HG03045 (cell line): ENCODE measurements at regions not wholly inside any gene's neighbourhood (a gene's known extent, or its start where the extent isn't known, plus 50 kb on each side); places are given as distances from the start of the nearest gene placed in this dataset.
"Not testable (repeated sequence)": the region's sequence is repeated elsewhere in the genome, so short reads cannot be mapped to it uniquely, and the experiment has no call there.

ENCODE experiments used
- ATAC-seq: cut with Tn5 transposase; IDR thresholded peaks from one replicate; pipeline ENCODE4 v1.9.1; 2021; ENCODE audit warnings: mild to moderate bottlenecking, moderate library complexity; ENCODE audit not compliant: unreplicated experiment

DNA sequence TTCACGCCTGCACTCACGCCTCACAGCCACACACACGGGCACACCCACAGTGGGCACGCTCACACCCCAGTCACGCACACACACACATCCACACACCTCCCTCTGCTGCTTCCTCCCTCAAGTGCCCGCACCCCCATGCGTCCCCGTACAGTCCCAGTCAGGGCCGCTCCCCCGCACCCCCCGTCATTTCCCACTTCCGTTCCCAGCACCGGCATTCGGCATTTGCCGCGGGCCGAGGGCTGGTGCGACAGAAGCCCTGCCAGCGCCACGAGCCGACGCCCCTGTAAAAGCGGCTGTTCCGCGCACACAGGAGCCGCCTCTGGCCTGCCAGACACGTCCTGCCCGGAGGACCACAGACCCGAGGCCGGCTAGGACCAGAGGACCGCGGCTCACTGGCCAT, 4428.0 kb upstream of the TPTE start:
- not testable (repeated sequence) for ATAC-seq

DNA sequence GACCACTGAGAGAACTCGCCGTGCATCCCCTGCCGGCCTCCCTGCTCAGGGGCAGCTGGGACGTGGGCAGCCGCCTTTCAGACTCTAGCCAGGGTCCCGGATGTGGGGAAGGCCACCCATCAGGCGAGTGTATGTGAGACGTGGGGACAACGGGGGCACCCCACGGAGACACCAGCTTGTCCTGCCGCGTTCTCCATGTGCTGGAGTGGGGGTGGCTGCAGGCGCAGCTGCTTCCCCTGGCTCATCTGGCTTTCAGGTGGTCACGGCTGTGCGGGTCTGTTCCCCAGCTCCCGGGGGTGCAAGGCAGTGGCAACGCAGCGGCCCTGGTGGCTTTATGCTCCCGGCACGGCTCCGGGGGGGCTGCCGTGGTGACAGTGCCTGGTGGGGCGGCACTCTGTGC, 4427.5 kb upstream of the TPTE start:
- ATAC-seq: not testable (repeated sequence)

DNA sequence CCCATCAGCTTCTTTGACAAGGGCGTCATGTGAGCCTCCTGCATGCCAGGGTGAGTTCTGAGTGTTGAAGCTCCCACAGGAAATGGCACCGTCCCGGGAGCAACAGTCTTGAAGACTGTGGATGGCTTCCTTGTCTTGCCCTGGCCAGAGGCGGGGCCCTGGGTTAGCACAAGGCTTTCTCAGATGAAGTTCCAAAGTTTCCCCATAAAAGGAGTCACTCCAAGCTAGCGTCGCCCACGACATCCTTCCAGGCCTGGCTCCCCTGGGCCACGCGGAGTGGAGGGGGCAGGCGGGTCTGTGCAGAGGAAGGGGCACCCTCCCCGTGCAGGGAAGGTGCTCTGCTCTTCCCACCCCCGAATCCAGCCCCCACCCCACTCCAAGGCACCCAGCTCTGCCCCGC, 4426.1 kb upstream of the TPTE start:
- ATAC-seq: not testable (repeated sequence)

DNA sequence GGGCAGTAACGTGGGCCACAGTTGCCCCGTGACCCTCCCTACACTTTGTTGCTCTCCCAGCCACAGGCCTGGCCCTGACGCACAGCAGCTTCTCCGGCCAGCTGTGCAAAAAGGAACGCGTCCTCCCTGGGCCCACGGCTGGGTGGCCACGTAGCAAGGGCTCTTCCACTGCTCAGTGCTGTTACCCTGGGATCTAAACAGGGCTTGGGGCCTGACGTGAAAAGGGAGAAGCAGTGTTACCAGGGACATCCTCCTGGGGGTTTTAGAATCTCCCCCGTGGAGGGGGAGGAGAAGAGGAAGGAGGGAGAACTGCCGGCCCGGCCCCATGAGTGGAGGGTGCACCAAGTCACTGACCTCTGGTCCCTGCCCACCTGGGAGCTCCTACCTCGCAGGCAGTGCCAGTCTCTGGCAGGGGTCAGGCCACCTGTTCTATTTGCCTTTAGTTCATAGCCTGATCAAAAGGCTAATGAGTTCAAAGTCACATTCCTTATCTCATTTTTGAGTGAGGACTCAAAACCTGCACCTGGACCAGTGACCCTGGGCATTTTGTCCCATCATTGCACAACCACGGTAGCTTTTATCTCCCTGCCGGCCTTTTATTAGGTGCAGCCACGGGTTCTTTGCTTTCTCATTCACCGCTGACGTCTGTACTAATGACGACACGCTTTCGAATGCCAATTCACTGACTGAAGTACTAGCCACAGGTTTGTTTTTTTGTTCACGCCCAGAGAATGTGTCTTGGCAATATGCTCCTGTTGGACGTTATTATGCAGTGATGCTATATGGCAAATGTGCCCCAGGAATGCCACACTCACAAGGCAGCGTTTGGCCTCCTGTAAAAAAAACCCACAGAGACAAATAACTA, 4424.6 kb upstream of the TPTE start:
- not testable (repeated sequence) for ATAC-seq

DNA sequence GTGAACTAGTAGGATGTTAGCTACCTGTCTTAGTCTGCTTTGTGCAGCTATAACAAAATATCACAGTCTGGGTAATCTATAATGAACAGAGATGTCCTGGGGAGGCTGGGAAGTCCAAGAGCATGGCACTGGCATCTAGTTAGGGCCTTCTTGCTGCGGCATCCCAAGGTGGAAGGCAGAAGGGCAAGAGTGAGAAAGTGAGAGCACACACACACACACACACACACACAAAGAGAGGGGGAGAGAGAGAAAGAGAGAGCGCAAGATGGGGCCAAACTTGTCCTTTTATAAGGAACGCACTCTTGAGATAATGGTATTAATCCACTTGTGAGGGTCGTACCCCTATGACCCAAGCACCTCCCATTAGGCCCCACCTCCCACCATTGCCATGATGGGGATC, 4423.6 kb upstream of the TPTE start:
- ATAC-seq: not testable (repeated sequence)

DNA sequence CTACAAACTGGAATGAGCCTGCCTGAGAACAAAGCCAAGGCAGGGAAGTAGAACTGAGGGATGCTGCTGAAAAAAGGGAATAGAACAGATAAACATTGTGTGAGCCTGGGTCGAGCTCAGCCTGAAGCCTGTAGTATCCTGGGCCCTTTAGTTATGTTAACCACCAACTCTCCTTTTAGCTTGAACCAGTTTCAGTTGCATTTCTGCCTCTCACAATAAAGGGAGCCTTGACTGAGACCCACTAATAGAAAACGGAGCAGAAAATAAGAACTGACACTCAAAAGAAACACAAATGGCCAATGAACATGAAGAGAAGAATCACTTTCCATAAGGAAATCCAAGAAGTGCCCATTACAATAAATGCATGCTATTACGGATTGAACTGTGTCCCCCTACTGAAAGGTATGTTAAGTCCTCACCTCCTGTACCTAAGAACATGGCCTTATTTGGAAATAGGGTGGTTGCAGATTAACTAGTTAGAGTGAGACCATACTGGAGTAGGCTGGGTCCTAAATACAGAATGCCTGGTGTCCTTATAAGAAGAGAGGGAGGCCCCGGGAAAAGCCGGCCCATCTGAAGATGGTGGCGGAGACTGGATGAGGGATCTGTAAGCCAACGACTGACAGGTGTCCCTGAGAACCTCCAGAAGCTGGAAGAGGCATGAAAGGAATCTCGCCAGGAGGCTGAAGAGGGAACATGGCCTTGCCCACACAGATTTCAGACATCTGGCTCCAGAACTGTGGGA, 4423.0 kb upstream of the TPTE start:
- ATAC-seq: not testable (repeated sequence)

DNA sequence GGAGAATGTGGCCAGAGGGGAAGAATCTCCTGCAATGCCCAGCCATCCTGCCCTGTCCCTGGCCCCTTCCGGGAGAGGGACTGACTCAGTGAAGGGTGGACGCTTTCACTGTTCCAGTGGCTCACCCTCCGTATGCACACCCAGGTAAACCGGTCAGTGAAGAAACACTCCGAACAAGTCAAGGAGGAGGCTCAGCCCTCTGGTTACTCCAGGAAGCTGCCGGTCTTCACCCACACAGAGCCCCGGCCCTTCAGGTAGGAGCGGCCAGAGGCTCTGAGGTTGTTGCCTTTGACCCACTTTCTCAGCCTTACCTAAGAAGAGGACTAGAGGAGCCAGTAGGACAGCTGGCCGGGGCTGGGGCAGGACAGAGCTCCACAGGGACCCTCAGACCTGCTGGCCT, 4419.8 kb upstream of the TPTE start:
- not testable (repeated sequence) for ATAC-seq

DNA sequence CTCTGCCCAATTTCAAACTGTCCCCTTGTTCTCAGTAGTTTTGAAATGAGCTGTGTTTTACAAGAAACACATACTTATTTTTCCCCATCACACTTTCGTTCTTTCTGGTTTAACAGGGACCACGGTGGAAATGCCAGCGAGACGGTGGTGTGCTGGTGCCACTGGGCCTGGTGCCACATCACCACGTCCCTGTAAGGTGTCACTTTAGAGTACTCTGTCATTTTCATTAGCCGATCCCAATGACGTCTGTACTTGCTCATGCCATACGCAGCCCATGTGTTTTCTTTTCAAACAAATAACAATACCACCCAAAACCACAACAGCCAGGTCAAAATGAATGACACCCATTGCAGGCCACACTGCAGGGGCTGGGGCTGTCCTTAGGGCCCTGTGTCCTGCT, 4416.8 kb upstream of the TPTE start:
- not testable (repeated sequence) for ATAC-seq

DNA sequence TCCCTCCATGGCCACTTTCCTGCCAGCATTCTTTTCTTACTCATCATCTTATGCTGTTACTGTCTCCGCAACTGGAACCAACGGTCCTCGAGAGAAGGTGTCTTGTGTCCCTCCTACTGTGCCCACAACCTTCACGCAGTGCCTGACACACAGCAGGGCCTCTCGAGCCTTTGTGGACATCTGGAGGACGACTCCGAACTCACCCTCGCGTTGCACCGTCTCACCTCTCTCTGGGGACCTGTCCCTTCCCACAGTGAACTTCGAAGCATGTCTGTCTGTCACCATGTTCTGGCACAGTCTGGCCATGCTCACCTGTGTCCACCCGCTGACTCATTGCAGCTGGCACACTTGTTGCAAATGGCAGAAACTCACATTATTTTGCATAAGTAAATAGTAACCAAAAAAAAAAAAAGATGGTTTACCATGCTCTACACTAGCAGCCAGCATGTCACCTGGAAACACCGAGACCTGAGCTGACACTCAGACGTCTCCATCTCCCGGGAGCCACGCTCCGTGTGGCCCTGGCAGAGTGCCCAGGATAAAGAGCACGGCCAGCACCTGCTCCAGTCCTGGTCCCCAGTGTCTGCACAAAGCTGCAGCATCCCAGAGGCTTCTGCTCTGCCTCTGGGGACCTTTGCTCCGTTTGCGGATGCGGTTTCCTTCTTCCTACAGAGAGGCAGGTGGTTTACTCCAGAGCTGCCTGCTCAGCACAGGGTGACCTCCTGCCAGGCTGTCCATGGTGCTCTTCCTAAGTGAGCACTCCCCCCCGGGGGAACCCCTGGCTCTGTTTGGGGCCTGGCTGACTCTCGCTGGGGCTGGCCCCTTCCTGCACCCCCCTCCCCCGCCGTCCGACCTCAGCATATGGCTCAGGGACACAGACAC, 4414.5 kb upstream of the TPTE start:
- ATAC-seq: not testable (repeated sequence)

DNA sequence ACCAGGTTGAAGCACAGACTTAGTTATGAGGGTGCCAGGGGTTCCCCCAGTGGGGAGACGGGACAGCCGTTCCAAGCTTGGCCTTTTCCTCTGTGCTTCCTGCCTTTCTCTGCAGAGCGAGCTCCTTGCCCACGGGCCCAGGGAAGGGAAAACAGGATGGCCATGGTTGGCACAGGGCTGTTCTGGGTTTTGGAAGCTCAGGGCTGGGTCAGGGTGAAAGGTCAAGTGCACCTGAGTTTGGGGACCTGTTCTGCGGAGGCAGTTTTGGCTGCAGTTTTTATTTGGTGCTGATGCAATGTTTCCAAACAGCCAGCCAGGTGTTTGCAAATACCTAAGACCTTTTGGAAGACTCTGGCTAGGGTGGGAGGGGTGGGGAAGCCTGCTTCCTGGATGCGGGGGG, 4412.5 kb upstream of the TPTE start:
- ATAC-seq: not testable (repeated sequence)

DNA sequence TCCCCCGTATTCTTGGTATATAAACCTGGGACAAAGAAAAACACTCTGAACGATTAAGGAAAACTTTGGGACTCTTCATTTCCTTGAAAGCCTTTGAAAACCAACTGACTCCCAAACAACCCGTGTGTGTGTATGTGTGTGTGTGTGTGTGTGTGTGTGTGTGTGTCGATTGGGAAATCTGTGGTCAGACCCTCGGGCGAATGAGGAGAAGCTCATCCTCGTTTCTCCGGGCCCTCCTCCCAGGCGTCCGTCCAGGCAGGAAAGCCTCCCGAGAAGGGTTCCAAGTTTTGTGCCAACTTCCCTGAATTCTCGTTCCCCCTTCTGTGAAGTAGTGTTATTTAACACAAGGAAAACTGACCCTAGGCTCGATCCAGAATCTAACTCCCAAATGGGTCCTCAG, 4411.6 kb upstream of the TPTE start:
- not testable (repeated sequence) for ATAC-seq

DNA sequence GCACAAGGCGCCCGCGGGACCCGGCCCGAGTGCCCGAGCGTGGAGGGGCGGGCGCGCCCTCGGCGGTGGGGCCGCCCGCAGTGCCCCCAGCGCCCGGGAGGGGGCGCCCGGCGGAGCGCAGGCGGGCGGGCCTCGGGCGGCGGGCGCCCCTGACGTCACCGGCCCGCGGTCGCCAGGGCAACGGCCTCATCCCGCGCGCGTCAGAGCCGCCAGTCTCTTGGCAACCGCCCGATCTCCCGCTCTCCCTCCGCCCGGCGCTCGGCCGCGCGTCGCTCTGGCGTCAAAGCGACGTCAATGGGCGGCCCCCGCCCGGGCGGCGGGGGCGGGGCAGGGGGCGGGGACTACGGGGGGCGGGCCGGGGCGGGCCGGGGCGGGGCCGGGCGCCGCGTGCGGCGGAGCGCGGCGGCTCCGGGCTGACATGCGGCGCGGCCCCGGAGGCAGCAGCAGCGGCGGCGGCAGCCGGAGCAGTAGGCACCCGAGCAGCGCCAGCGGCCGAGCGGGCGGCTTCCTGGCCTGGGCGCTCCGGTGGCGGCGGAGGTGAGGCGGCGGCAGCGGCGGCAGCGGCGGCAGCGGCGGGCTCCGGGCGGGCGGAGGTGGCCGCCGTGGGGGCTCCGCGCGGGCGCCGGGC, 4410.6 kb upstream of the TPTE start:
- ATAC-seq: peak; percentile 86

DNA sequence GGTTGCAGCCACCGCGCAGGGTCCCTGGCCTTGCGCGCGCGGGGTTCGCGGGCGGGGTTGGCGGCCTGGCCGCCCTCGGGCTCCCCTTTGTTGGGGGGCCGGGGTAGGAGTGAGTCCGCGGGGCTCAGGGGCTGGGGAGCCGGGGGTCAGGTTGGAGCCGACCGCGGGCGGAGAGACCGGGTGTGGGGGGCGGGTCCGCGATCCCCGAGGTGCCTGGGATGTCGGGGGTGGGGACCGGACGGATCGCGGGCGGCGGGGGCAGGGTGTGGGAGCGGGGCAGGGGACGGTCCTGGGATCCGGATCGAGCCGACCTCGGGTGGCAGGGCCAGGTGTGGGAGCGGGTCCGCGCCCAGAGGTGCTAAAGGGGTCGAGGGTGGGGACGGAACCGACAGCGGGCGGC, 4410.0 kb upstream of the TPTE start:
- ATAC-seq: peak; percentile 5

DNA sequence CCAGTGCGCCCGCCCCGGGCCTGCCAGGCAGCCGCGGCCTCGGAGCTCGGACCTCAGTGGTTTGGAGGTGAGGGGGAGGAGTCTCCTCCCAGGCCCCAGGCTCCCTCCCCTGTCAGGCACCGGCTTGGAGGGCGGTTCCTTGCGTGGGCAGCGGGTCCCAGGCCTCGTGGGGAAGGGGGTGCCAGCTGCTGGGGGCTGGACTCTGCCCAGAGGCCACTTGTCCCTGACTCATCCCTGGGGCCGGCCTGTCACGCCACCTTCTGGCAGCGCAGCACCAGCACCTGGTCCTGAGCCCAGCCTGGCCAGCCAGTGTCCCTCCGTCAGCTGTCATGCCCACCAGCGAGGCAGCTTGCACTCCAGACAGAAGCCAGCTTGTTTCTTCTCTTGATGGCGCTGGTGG, 4403.0 kb upstream of the TPTE start:
- ATAC-seq: not testable (repeated sequence)

DNA sequence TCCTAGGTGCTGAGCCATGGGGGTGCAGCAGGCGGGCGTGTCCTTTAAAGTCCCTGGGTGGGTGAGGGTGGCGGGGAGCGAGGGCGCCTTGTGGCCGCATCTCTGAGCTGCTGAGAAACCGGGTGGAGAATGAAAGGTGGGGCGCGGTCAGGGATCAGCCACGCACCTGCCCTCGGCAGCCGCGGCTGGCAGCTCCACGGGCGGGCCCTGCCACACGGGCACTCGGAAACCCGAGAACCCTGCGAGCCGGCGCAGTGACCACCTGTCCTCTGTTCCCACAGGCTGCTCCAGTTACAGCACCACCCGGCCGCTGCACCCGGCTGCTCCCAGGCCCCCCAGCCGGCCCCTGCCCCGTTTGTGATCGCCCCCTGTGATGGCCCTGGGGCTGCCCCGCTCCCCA, 4400.5 kb upstream of the TPTE start:
- ATAC-seq: not testable (repeated sequence)

DNA sequence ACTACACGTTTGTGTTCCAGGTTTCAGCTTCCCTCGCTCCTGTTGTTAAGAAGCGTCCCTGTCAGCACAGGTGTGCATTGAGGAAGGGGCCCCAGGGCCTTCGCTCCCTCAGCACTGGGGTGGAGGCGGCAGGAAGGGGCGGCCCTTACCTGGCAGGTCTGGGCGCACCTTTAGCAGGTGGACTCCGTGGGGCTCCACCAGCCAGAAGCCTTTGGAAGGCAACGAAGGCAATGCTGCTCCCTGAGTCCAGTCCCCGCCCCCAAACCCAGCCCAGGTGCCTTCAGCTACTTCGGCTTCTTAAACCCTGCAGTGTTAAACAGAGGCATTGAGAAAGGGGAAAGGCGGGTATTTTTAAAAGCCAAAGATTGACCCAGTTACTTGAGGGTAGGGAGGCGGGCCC, 4398.8 kb upstream of the TPTE start:
- not testable (repeated sequence) for ATAC-seq

DNA sequence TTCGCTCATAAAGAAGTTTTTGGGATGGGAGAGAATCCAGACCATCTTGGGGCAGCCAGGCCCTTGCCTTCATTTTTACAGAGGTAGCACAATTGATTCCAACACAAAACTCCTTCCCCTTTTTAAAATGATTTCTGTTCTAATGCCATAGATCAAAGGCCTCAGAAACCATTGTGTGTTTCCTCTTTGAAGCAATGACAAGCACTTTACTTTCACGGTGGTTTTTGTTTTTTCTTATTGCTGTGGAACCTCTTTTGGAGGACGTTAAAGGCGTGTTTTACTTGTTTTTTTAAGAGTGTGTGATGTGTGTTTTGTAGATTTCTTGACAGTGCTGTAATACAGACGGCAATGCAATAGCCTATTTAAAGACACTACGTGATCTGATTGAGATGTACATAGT, 4398.2 kb upstream of the TPTE start:
- not testable (repeated sequence) for ATAC-seq

DNA sequence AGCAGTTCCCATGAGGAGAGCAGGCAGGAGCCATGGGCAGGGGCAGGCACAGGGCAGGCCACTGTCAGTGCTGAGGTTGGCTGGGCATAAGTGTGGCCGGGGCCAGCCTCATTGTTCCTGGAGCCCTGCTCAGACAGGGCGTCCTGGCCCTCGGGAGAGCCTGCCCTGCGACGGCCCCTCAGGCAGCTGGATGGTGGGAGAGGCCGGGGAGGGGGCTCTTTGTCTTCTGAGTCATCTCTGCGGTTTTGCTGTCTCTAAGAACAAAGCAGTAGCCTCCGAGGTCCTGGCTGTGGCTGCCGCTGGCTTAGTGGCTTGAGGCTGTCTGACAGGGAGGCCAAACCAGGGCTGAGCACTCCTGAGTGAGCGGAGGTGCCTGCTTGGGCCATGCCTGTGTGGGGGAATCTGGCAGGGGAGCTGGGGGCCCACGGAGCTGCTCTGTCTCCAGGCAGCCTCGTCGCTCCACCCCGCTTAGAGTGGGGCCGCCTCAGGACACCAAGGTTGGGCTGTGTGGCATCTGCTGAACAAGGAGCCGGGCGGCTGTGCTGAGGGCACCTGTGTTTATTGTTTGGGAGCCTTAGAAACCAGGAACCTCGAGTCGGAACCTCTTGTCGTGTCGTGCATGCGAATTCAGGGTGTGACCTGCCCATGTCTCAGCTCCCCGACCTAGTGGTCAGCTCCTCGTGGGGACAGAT, 4395.7 kb upstream of the TPTE start:
- not testable (repeated sequence) for ATAC-seq

DNA sequence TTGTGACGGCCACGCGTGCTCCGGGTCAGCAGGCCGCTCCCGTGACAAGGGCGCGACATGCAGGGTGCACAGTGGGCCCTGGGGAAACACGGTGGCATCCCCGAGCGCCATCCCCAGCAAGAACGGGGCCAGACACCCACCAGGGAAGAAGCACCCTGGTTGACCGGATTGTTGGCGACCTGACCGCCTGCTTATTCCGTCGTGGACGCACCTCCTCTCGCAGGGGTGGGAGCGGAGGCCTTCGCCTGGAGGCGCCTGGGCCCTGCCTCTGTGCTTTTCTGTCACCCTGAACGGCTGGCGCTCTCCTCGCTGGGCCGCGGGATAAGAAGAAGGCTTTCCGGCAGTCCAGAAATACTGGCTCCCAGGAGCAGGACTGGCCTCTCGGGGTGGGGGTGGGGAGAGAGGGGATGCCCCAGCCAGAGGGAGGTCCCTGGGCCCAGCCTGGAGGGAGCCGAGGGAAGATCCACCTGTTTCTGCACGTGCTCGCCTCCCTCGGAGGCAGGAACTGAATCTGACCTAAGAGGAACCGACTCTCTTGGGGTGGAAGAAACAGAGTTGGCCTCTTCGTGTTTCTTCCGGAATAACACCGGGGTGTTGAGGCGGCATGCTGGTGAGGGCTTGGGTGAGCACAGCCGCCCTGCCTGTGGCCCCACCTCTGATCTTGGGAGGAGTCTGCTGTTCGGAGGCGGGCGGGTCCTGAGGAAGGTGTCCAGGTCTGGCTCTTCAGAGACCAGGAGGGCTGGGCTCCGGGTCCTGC, 4394.2 kb upstream of the TPTE start:
- ATAC-seq: peak; percentile 59
